GM19324 (cell line): ENCODE measurements at regions not wholly inside any gene's neighbourhood (a gene's known extent, or its start where the extent isn't known, plus 50 kb on each side); places are given as distances from the start of the nearest gene placed in this dataset.

Experiments
- ATAC-seq: cut with Tn5 transposase; IDR thresholded peaks from one replicate; pipeline ENCODE4 v1.9.1; 2021; ENCODE audit warnings: mild to moderate bottlenecking, moderate library complexity; ENCODE audit not compliant: unreplicated experiment, low FRiP score

DNA sequence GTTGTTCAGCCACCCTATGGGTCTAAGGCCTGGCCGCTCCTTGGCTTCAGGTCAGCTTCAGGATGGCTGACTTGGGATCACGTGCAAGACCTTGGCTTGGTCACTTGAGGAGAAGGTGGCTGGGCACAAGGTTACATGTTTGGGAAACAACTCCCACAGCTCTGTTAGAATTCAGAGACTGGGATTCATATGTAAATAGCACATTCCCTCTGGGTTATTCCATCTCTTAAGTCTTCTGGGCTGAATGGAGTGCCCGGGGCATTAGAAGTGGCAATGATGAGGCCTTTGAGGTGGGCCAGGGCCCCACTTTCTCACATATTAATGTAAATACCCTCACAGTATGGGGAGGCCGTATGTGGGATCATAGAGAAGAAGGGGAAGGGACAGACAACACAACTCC lies 150.9 kb downstream of the EFNB2 start:
- ATAC-seq: no peak

DNA sequence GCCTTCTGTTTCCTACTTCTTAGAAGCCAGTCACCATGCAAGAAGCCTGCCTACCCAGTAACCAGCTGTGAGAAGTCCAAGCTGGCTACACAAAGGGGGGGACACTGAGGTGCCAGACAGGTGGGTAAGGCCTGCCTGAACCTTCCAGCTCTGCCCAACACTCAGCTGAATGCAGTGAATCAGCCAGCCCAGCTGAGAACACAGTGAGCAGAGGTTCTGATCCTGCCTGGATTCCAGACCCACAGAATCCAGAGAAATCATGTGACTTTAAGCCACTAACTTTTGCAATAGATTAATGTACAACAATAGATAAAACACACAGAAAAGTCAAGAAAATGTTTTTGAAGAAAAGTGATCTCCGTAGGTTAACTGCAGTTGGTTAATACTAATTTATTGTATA lies 151.7 kb downstream of the EFNB2 start:
- ATAC-seq: no peak

- no peak for ATAC-seq
Measured at GRCh38 chr13:106382534-106382933, 152.9 kb downstream of the EFNB2 start.

DNA sequence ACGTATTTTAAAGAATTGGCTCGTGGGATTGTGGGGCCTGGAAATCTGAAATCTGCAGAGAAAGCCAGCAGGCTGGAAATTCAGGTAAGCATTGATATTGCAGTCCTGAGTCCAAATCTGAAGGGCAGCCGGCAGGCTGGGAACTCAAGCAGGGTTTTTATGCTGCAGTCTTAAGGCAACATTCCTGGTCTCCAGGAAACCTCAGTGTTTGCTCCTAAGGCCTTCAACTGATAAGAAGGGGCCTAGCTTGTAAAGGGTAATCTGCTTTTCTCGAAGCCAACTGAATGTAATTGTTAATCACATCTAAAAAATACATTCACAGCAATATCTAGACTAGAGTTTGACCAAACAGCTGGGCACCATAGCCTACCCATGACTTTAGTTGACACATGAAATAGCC lies 154.4 kb downstream of the EFNB2 start:
- ATAC-seq: no peak

GRCh38 chr13:106377931-106378662 lies 157.4 kb downstream of the EFNB2 start:
- ATAC-seq: no peak

- ATAC-seq: no peak
Measured at GRCh38 chr13:106377341-106377740, 158.1 kb downstream of the EFNB2 start.

DNA sequence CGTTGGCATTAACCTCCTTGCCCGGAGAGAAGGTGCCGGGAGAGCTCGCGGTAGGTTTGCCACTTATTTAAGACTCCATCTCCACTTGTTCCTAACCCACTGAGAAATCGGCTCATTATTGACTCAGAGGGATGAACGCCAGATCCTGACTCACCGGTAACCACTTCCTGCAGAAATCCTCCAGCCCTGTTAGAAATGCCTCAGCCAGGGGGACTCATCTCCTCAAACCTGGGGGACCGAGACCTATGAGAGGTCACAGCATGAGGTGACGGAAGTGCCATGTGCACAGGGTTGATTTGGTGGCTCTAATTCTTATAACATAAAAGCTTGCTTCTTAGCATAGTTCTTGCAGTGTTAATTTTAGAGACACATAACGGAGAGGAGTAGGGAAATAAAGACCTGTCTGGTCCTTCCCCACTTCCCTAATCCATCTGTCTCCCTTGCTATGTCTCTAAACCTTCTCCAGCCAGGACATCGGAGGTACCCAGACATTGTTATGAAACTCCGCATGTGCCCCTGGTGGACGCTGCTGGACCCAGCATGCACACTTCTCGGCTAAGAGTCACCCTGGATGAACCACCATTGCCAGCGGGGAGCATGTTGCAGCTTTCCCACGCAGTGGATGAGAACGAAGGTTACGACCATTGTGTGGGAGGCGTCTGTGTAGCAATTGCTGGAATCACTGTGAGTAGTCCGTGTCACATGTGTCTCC lies 158.9 kb downstream of the EFNB2 start:
- no peak for ATAC-seq

DNA sequence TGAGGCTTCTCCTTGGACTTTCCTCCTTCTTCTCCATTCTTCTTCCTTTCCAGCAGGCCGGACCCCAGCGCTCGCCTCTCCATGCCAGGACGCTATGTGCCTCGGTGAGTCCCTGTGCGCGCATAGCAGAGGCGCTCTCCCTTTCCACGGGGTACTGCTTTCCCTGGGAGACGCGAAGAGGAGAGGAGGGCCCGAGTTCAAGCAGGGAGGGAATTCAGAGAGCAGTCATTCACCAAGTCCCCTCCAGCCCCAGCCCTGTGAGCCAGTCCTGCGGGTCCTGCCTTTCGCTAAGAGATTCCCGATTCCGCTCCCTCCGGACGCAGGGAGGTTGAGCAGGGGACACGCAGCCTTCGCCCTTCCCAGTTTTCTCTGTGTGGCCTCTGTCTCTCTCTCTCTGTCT lies 160.4 kb downstream of the EFNB2 start:
- ATAC-seq: no peak

DNA sequence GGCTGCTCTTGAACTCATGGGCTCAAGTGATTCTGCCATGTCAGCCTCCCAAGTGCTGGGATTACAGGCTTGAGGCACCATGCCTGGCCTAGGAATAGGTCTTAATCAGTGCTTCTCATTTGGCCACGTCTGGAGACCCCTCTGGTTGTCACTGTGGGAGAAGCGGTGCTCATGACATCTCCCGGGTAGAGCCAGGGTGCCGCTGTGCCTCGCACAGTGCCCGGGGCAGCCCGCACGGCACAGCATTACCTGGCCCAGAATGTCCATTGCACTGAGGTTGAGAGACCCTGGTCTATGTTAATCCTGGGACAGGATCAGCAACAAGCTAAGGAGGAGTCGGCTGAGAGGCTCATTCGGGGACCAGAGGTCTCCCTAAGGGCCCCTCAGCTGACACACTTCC lies 160.8 kb downstream of the EFNB2 start:
- ATAC-seq: no peak

- ATAC-seq: peak; percentile 70
Measured at GRCh38 chr13:106373989-106374572, 161.4 kb downstream of the EFNB2 start.

GRCh38 chr13:106373304-106373988 lies 162.0 kb downstream of the EFNB2 start:
- peak; percentile 63 for ATAC-seq

DNA sequence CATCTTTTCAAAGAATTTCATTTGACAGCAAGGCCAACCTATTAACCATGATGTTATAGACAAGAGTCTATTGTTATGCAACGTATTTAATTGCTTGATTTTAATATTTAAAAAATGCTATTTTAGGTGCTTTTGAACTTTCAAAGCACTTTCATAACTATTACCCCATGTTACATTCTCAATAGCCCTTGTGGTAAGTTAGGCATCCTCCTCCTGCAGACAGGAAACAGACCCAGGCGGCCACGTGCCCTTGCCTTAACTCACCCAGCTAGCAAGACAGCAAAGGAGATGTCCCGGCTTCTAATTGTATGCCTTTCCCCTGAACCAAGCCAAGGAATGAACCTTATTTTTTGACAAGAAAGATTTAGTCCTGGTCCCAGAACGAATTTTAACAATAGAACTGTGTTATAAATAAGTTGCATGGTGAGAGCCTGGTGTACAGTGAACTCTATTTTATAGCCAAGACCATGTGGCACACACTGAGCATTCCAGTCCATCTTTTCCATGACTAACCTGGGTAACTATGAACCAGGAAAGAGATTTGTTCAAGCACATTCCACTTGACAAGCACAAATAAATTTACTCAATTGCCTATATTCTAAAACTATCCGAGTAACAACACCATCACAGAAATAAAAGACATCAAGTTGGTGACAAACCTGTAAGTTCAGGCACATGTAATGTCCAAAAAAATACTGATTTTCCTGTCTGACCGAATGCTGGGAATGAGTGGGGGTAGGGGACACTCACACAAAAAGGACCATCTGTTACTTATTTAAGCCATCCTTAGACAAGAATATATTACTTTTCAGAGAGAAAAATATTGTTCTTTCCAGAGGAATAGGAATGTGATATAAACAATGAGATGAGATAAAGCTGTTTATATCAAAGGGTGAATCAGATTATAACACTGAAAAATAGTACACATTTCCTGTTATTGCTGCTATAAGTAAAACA lies 163.0 kb downstream of the EFNB2 start:
- no peak for ATAC-seq

DNA sequence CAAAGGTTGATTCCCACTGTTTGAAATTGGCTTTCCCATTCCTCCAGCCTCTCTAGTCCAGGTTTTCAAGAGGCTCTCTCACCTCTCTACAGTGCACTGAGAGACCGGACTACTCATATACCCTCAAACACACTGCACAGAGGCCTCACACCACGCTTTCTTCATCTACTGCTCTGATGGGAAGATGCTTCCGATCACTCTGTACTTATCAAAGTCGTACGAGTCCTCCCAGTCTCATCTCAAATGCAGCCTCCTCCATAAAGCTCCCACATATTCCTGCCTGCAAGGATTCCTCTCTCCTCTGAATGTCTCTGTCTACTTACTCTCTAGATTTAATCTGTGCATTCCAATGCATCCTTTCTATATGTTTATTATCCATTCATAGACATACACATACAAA lies 164.4 kb downstream of the EFNB2 start:
- ATAC-seq: no peak

- ATAC-seq: no peak
Measured at GRCh38 chr13:106369858-106370257, 165.6 kb downstream of the EFNB2 start.

GRCh38 chr13:106369091-106369490 lies 166.4 kb downstream of the EFNB2 start:
- ATAC-seq: no peak

DNA sequence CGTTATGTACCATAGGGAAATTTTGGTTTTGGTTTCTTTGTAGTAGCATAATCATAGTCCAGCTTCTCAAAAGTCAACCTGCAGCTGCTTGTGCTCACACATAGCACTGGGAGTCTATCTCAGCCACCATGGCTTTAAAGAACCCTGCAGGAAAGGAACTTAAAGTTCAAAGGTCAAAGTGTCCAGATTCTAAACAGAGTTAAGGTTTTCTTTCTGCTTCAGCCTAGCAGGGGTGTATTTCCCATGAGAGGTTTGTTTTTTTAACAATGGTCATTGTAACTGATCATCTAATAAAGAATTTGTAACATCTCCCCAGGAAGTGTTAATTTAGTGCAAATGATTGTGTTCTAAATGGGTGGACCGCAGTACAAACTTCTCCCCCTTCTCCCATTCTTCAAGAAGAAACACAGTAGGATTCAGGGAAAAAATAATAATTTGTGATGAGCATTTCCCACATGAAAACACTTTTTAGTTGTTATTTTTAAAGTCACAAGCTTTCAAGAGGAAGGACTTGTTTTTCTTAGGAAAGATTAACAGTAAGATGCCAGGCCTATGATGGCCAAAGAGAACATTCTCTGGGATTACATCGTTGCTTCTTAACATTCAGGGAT lies 168.0 kb downstream of the EFNB2 start:
- no peak for ATAC-seq

DNA sequence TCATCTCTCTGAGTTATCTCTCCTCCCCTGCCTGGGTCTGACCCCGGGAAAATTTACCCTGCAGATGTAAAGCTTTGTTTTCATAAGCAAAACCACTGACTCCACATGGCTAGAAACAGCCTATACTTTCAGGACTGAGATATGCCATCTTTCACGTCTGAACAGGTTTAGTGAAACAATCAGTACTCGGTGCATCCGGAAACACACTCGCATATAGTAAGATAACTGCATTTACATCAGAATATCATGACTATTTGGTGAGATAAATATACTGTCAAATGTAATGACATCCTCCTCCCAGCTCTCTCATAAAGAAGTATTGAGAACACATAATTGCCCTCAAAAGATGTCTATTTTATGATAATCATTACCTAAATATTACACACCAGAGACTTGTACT lies 172.8 kb downstream of the EFNB2 start:
- no peak for ATAC-seq

GRCh38 chr13:106361621-106362020 lies 173.8 kb downstream of the EFNB2 start:
- ATAC-seq: no peak

GRCh38 chr13:106357198-106357597 lies 178.3 kb downstream of the EFNB2 start:
- no peak for ATAC-seq

- ATAC-seq: no peak
Measured at GRCh38 chr13:106355866-106356265, 179.6 kb downstream of the EFNB2 start.
